ENCODE measurements at regions not wholly inside any gene's neighbourhood (a gene's known extent, or its start where the extent isn't known, plus 50 kb on each side); places are given as distances from the start of the nearest gene placed in this dataset.

DNA sequence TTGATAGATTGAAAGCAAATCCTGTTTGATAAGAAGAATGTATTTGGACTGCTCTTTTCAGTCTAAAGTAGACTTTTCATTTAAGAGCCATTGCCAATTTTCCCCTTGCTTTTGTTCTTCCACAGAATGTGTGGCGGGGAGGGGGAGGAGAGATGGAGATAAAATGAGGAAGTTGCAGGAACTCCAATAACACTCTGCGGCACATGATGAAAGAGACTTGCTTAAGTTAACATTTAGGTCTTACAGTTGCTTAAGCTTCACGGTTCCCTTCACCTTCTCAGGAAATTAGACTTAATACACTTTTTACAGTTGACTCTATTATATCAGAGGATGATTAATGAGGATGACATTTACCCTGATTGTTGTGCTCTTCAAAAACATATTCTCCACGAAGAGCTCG lies 537.3 kb downstream of the TMTC2 start:
- intact Hi-C loops (cut with DNase I; ENCODE audit: low total_unique reads): no loop called here
- H3K4me3 ChIP-seq: no peak overlapping the region
- H3K36me3 ChIP-seq: no peaks in the 10 kb centered on the region
- no peak overlapping the region for H3K27ac ChIP-seq
- H3K9me3 ChIP-seq: peaks cover 0 to 13% (median 5%) of the 10 kb centered on the region in 8 donors
- 30 to 36% (median 31%) methylated on average over 5 of the region's 5 CpGs for WGBS, 5 donors
- DNase-seq: no peak
- TF ChIP-seq POLR2AphosphoS5 (IDR thresholded peaks at IDR 0.05): no peak
- TF ChIP-seq, protein P1, sequence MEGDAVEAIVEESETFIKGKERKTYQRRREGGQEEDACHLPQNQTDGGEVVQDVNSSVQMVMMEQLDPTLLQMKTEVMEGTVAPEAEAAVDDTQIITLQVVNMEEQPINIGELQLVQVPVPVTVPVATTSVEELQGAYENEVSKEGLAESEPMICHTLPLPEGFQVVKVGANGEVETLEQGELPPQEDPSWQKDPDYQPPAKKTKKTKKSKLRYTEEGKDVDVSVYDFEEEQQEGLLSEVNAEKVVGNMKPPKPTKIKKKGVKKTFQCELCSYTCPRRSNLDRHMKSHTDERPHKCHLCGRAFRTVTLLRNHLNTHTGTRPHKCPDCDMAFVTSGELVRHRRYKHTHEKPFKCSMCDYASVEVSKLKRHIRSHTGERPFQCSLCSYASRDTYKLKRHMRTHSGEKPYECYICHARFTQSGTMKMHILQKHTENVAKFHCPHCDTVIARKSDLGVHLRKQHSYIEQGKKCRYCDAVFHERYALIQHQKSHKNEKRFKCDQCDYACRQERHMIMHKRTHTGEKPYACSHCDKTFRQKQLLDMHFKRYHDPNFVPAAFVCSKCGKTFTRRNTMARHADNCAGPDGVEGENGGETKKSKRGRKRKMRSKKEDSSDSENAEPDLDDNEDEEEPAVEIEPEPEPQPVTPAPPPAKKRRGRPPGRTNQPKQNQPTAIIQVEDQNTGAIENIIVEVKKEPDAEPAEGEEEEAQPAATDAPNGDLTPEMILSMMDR (IDR thresholded peaks at IDR 0.05 in 8 of 11, conservative IDR thresholded peaks at IDR 0.05 in 3 of 11): no peak
- TF ChIP-seq POLR2A (IDR thresholded peaks at IDR 0.05): no peak
- no peaks in the 10 kb centered on the region for H3K4me1 ChIP-seq
- no peaks in the 10 kb centered on the region for H3K27me3 ChIP-seq (replicated peaks in 1 of 7)

DNA sequence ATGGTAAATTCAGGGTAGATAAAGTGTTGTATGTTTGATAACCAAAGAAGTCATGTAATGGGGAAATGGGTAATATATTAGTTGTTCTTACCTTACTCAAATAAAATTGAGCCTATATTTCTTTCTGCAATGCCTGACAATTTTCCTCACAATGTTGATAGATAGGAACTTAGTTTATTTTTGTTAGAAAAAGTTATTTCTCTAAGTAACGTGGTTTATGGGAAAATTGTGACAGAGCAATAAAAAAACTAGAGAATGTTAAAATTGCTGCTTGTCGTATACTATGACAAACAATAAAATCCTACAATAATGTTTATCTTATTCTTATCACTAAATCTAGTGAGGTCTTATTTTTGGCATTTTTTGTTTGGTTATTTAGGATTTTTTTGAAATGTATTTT lies 534.1 kb downstream of the TMTC2 start:
- no peak for TF ChIP-seq POLR2AphosphoS5 (IDR thresholded peaks at IDR 0.05)
- no peak for TF ChIP-seq POLR2A (IDR thresholded peaks at IDR 0.05)
- TF ChIP-seq, protein P1 (IDR thresholded peaks at IDR 0.05 in 8 of 11, conservative IDR thresholded peaks at IDR 0.05 in 3 of 11): no peak
- DNase-seq: no peak
- Histone ChIP-seq H3K36me3 (no peaks in the 10 kb centered on the region), H3K4me3 (no peak overlapping the region), H3K27me3 (replicated peaks in 1 of 7) (no peaks in the 10 kb centered on the region), H3K27ac (no peak overlapping the region), H3K4me1 (no peaks in the 10 kb centered on the region), H3K9me3 (peaks cover 0 to 7% (median 0%) of the 10 kb centered on the region in 8 donors)
- 84 to 87% (median 85%) methylated on average over 2 of the region's 2 CpGs for WGBS, 5 donors
- intact Hi-C loops (cut with DNase I; ENCODE audit: low total_unique reads): no loop called here

DNA sequence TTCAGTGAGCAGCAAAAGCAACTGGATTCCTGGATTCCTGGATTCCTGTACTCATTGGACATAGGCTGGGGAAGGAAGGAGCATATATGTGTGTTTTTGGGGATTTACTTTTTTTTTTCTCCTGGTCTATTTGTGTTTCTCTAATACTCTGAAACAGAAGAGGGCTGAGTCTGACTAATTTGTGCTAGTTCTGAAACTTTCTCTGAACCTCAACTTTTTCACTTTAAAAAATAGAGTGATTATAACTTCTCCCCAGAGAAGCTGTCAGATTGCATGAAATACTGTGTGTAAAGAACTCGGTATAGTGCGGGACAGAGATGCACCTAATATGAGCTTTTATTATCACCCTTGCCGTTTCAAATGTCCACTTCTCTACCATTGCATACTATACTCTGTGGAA lies 529.5 kb downstream of the TMTC2 start:
- Histone ChIP-seq H3K4me1 (no peaks in the 10 kb centered on the region), H3K27ac (no peak overlapping the region), H3K36me3 (no peaks in the 10 kb centered on the region), H3K27me3 (replicated peaks in 1 of 7) (no peaks in the 10 kb centered on the region), H3K4me3 (no peak overlapping the region), H3K9me3 (no peaks in the 10 kb centered on the region)
- 79 to 94% (median 86%) methylated on average over 3 of the region's 3 CpGs for WGBS, 5 donors
- DNase-seq: no peak
- TF ChIP-seq POLR2A (IDR thresholded peaks at IDR 0.05): no peak
- TF ChIP-seq, protein P1 (IDR thresholded peaks at IDR 0.05 in 8 of 11, conservative IDR thresholded peaks at IDR 0.05 in 3 of 11): no peak
- TF ChIP-seq POLR2AphosphoS5 (IDR thresholded peaks at IDR 0.05): no peak
- intact Hi-C loops (cut with DNase I; ENCODE audit: low total_unique reads): no loop called here

DNA sequence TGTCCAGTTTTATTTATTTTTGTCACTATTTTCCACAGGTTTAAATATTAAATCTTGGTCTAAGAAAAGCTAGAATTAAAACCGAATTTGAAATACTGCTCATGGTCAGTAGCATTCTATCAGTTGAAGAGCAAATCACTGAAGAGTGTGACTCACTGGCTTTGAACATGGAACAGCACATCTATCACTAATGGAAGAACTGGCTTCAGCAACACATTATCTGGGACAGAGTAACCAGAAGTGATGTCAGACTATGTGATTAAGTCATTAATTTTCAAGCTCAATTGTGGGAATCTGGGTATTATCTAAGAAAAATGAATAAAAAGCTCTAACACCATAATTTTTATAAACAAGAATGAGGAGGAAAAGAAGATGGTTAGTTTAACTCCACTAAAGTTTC lies 527.5 kb downstream of the TMTC2 start:
- Histone ChIP-seq H3K9me3 (no peaks in the 10 kb centered on the region), H3K36me3 (no peaks in the 10 kb centered on the region), H3K27me3 (replicated peaks in 1 of 7) (no peaks in the 10 kb centered on the region), H3K4me3 (no peak overlapping the region), H3K4me1 (no peaks in the 10 kb centered on the region), H3K27ac (no peak overlapping the region)
- no peak for DNase-seq
- intact Hi-C loops (cut with DNase I; ENCODE audit: low total_unique reads): no loop called here
- WGBS, 5 donors: 60 to 82% (median 68%) methylated on average over 1 of the region's 1 CpG
- TF ChIP-seq, protein P1 (IDR thresholded peaks at IDR 0.05 in 8 of 11, conservative IDR thresholded peaks at IDR 0.05 in 3 of 11): no peak
- TF ChIP-seq POLR2A (IDR thresholded peaks at IDR 0.05) (no peak), POLR2AphosphoS5 (IDR thresholded peaks at IDR 0.05) (no peak)

All from spleen (tissue), 11 donors.